Stimulated activated CD8-positive, alpha-beta memory T cell treated with anti-CD3 and anti-CD28 coated beads, Interleukin-15, amount 100 ng/mL, for 24 hours (primary cell): ENCODE measurements at regions not wholly inside any gene's neighbourhood (a gene's known extent, or its start where the extent isn't known, plus 50 kb on each side); places are given as distances from the start of the nearest gene placed in this dataset.

Source experiments
- DNase-seq: peaks from one replicate; pipeline ENCODE4 v3.0.0-alpha.2; 2020; ENCODE audit warnings: low read depth

DNA sequence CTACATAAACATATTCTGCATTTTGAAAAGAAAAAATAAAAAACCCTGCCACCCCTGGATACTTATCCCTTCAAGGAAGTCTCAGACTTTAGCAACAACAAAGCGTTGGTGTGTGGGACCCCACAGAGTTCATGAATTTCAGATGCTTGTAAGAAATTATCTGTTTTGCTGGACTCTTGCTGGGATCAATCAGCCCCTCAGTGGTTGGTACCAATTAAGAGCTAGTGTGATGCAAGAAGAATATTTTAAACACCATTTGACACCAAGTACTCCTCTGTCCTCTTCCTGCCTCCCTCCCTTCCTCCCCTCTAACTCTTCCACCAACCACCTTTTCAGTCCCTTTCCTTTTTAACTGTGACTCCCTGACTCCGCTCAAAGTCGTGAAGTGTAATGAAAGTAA, 51.5 kb downstream of the SST start:
- DNase-seq: no peak

DNA sequence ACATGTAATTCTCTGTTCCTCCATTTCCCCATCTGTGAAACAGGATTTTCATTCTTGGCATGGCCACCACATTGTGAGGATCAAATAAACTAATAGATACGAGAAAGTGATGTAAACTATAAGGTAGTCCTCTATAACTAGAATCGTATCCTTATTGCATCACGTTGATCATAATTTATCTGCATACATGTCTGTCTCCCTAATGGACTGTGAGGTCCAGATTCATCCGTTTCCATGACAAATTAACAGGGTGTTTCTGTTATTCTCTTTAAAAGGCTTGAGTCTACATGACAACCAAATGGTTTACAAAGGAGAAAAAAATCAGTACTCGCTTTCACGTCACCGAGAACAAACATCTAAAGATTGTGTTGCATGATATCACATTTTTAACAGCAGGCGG, 53.0 kb downstream of the SST start:
- no peak for DNase-seq

GRCh38 chr3:187616307-187616972, 53.8 kb downstream of the SST start:
- peak; percentile 4 for DNase-seq

- no peak for DNase-seq
These were observed 54.6 kb downstream of the SST start for GRCh38 chr3:187615630-187616029.

GRCh38 chr3:187612656-187613055, 57.5 kb downstream of the SST start:
- DNase-seq: no peak

DNA sequence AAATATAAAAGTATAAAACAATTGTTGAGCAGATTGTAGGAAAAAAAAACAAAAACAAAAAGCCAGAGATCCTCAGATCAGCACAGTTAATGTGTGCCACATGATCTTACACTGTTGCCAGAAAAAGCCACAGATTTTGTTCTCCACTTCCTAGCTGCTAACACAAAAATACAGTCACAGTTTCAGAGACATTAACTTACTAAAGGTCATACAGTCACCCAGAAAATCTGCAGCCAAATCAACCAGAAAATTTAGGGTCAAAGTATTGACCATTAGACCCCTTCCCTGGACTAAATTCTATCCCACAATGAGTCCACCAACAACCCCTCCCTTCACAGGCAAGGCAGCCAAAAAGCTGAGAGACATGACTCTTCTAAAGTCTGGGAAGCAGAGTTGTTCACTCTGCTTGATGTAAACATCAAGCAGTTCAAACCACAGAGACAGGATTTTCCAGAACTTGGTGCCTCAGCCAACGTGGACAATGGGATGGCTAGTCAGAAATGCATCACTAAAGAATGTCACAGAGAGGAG, 59.1 kb downstream of the SST start:
- no peak for DNase-seq

- no peak for DNase-seq
These were observed 75.9 kb downstream of the SST start for GRCh38 chr3:187594272-187594671.

DNA sequence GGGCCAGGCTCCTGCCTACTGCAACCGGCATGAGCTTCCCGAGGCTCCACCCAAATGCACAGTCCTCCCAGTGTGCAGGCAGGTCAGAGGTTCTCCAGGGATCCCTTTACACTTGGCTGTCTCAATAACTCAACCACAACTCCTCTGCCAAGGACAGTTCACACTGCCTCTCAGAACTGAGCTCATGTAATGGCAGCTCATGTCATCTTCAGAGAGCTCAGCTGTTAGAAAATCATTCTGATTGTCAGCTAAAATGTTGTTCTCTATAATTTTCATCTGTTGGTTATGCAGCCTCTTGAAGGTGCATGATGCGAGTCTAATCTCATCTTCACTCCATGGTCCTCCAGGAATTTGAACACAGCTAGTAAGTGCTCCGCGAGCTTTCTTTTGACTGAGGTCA, 76.7 kb downstream of the SST start:
- no peak for DNase-seq

GRCh38 chr3:187590861-187591576, 79.2 kb downstream of the SST start:
- DNase-seq: no peak

GRCh38 chr3:187587076-187587475, 83.1 kb downstream of the SST start:
- no peak for DNase-seq

DNA sequence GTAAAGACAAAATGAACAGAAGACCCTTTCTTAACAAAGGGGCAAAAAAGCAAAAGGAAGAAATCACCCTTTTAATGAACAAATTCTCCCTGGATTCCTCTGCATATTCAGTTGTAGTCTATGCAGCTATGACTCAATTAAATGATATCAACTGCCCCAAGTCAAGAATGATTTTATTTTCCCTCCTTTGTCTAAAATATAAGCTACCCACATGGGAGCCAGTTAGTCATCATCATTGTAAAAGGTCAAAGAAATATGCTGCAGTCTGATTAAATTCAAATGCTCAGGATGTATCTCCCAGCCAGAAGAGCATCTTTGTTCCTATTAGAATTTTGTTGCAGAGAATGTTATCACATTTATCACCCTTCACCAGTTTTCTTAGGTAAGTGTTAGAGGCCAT, 84.0 kb downstream of the SST start:
- DNase-seq: no peak

- no peak for DNase-seq
These were observed 97.8 kb downstream of the SST start for GRCh38 chr3:187572441-187572840.

DNA sequence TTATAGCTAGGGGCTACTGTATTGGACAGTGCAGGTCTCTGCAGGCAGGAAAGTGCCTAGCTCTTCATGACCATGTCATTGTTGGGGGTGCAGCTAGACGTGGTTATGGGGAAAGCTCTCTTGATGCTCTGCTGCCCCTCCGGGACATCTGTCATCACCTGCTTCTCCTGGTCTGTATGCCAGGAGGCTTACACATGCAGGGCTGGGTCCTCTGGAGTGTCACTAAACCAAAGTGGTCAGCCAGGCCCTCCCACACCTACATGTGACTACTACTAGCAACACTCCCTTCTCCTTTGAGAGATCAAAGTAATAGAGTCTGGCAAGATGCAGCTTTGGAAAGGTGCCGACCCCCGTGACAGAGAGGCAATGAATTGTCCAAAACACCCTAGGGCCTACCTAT, 98.5 kb downstream of the SST start:
- no peak for DNase-seq

GRCh38 chr3:187570776-187571175, 99.4 kb downstream of the SST start:
- no peak for DNase-seq

DNA sequence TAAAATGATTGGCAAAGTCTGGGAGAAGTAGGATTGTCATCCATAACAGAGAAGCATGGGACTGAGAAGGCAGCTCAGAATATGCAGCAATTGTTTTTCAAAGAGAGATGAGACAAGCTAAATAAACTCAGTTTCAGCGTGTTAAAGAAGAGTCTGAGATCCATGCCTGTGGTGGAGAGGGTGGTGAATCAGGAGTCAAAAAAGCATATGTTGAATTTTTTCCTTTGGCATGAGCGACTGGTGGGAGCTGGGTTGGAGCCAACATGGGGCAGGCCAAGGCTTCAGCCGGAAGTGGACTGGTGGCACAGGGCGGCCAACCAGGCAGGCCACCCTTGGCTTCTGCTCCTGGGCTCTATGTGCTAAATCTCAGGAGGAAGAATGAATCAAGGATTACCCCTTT, 102.0 kb downstream of the SST start:
- DNase-seq: no peak

DNA sequence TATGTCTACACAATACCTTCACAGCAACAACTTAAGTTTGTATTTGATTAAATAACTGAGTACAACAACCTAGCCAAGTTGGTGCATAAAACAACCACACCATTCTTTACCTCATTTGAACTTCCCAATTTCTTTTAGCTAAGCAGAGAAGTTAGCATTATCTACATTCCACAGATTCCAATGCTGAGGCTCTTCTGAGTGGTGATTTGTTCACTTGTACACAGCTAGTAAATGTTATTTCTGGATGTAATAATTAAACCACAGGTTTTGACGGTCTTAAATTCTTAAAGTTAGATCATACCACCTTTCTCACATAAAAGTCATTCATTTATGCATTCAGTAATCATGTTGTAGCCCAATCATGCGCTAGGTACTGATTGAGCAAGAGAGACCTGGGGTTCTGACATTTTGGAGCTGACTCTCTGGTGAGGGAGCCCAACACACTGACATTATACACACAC, 102.5 kb downstream of the SST start:
- no peak for DNase-seq

DNA sequence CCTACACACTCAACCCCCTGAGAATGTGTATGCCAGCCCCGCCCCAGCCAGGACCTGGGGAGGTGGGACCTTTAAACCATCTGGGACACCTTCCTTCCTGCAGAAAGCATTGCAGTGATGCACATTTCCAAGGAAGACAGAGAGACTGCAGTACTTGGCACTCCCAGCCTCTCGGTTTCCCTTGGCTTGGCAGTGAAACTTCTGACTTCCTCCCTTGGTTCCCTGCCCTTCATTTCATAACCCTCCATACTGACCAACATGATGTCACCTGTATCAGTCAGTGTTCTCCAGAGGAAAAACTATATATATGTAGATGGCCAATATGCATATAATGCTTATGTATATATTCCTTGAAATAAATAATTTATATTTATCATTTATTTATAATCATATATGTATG, 103.2 kb downstream of the SST start:
- DNase-seq: no peak

DNA sequence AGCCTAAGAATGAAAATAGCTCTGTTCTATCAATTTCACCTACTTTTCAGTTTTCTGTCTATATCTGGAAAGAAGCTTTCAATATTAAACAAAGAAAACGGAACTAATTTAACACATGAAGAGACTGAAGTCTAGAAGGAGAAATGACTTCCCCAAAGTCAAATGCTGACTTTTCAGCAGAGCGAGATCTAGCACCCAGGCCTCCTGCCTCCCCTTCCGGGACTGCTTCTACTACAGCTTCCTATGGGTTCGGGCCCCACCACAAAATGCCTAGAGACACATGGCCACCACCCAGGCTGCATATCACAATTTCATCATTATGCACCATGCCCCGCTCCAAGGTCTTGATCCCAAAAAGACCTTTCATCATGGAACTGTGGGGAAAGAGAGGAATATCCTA, 104.5 kb downstream of the SST start:
- no peak for DNase-seq

GRCh38 chr3:187558990-187559389, 111.2 kb downstream of the SST start:
- no peak for DNase-seq

GRCh38 chr3:187551416-187551815, 118.8 kb downstream of the SST start:
- no peak for DNase-seq

- no peak for DNase-seq
These were observed 119.7 kb downstream of the SST start for GRCh38 chr3:187550446-187550845.

GRCh38 chr3:187545366-187545765, 124.8 kb downstream of the SST start:
- no peak for DNase-seq

DNA sequence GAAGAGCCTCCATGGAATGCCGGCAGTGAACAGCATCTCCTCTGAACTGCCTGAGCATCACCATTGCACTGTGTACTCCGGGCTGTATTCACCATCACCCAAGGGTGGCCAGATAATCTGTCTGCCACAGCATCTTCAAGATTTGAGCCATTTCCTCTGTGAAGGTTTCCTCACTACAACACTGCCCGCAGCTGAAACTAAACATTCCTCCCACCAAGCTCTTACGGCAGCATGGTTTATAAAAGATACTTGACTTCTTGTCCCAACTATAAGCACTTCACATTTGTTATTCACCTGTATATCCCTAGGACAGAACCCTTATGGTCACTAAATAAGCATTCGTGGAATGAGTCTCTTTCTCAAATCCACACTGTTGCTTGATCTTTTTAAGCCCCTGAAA, 125.9 kb downstream of the SST start:
- DNase-seq: no peak

GRCh38 chr3:187540847-187541246, 129.3 kb downstream of the SST start:
- DNase-seq: no peak
